ENCODE measurements at regions not wholly inside any gene's neighbourhood (a gene's known extent, or its start where the extent isn't known, plus 50 kb on each side); places are given as distances from the start of the nearest gene placed in this dataset.

DNA sequence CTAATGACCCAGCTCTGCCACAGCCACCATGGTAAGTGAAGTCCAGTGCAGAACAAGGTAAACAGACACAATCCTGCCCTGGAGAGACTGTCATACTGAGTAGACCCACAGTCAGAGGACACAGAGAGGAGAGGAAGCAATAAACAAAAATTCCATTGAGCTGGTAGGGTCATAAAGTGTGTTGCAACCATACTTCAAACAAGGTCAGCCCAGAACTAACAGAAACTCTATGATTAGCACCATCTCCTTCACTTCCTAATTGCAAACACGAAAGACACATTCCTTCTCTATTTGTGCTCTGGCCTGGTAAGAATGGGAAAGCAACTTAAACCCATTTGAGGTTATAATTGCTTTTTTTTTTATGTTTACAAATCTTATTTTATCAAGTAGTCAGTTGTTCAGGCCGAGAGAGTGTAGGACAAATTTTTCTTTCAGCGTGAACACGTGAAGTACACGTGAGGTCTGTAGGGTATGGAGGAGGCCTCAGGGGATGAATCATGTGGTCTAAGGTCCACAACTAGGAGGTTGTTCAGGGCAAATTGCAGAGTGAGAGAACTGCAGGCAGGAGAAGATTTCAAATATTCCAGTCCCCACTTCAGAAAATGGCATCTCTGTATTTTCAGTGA is 71.4 kb upstream of the GLS start:
- DNase-seq (ENCODE audit: low read depth in 2 of 2), result no peak

- DNase-seq (ENCODE audit: low read depth in 2 of 2), result no peak
Observed at GRCh38 chr2:190809876-190810525, 70.6 kb upstream of the GLS start.

DNA sequence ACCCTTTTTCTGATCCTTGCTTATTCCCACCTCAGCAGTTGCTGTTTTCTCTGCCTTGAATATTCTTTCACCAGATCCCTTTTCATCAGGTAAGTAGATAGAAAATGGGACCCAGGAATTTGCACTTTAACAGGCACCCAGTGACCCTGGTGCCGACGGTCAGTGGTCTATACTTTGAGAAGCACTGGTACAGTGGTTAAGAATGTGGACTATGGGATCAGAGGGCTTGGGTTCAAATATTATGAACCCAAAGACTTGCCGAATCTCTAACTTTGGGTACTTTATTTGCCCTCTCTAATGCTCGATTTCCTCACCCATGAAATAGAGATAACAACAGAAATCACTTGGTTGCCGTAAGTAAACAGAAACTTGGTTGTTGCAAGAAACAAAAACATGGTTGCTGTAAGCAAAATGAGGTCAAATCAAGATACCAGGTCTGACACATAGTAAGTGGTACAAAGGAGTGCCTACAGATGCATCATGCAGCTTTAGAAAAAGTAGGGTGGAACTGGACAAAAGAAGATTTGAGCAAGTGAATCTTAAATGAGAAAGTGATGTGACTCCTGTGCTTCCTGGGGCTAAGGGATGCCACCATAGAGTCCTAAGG is 69.5 kb upstream of the GLS start:
- no peak for DNase-seq (ENCODE audit: low read depth in 2 of 2)

DNA sequence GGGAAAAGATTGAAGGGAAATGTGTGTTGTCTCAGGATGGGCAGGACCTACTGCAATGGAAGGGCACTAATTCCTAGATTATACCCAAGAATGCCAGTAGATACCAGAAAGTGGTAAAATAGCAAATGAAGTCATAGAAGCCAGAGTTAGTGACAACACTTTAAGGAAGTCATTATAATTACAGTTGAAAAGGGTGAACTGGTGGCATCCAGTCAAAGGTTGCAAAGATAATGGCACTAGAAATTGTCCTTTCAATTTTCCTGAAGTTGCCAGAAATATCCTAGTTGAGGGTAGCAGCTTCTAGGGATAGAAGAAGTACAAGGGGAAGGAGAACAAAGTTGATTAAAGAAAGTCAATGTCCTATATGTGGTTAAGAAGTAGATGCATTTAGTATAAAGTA is 68.8 kb upstream of the GLS start:
- DNase-seq (ENCODE audit: low read depth in 2 of 2), result no peak

DNA sequence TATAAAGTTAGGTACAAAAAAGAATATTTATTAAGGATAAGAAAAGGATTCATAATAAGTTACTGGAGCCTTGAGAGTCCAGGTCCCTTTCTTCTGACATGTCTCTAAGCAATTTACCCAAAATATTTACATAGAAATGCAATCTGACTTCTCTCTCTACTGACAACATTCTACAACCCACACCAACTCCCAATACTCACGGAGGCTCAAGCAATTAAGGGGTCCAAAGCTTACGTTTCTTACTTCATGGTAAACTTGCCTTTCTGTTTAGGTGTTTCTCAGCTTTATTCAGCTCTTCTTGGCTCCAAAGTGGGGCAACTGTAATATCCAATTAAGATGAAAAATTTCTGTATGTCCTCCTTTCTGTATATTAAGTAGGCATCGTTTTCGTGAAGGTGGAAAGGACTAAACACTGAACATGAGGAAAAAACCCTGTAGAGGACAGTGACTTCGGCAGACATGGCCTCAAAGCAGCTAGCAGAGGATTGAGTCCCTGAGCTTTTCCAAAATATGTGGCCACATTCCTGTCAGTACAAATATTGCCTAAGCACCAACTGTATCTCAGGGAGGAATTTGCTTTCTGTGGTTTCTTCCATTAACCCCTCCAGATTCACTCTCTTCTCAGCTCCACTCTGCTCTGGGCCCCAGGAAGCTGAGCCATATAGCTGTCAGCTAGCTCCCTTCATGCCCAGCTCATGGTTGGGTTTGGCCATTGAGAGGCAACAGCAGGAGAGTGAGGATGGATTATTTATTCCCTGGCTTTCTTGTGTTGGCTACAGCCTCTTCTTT is 67.9 kb upstream of the GLS start:
- no peak for DNase-seq (ENCODE audit: low read depth in 2 of 2)

DNA sequence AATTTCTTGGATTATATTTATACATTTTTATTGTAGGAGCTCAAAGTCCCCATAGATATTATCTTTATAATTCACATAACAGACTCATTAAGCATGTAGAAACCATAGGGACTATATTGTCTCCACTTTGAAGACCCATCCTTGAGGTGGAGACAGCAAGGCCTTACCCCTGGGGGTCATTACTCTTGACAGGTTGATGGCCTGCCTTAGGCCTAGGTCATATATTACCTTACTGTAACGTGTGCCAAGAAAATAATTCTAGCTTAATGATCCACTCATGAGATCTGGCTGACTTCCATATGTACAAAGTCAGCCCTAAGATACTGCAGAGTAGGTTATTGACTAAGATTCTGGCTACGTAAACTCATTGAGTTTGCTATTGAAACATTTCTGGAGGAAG is 65.4 kb upstream of the GLS start:
- no peak for DNase-seq (ENCODE audit: low read depth in 2 of 2)

DNA sequence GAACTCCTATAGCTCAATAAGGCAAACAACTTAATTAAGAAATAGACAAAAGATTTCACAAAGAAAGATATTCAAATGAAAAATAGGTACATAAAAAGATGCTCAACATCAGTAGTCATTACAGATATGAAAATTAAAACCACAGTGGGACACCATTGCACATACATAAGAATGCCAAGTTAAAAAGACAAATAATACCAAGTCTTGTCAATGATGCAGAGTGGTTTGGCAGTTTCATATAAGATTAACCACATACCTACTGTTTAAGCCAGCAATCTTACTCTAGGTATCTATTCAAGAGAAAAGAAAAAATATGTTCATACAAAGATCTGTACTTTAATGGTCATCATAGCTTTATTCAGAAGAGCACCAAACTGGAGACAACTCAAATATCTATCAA is 63.5 kb upstream of the GLS start:
- DNase-seq (ENCODE audit: low read depth in 2 of 2), result no peak

DNA sequence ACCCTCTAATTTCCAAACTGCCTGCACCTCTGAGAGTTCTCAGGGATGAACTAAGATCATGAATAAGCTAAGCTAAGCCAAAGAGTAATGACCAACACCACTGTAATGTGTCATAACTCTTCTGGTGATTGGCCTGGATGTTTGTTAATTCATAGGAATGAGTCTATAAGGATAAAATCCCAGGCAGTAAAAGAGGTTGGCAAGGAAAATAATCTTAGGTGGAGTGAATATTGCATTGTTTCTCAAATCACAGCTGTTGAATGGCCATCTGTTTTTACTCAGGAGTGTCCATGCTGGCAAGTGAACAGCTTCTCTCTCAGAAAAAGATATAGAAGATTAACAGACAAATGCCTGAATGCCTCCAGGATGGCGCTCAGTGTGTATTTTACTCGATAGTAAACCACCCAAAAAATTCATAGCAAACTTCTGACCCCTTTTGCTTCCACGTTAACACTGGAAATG is 60.8 kb upstream of the GLS start:
- no peak for DNase-seq (ENCODE audit: low read depth in 2 of 2)

DNA sequence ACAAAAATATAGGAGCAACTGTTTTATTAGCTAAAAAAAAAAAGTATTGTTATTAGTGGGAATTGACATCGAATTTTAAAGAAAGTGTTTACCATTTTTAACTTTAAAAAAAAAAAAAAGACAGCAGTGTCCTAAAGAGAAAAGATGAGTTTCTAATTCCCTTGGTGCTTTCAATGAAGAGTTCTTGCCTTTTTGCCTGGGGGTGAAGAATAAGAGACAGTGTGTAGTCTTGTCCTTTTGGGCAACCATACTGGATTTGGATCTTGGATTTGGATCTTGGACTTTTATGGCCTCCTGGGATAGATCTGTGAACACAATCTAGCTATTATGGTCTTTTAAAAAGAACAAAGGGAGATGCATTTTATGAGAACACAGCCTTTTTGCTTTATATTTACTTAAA is 60.2 kb upstream of the GLS start:
- no peak for DNase-seq (ENCODE audit: low read depth in 2 of 2)

- no peak for DNase-seq (ENCODE audit: low read depth in 2 of 2)
Observed at GRCh38 chr2:190822043-190822442, 58.6 kb upstream of the GLS start.

DNA sequence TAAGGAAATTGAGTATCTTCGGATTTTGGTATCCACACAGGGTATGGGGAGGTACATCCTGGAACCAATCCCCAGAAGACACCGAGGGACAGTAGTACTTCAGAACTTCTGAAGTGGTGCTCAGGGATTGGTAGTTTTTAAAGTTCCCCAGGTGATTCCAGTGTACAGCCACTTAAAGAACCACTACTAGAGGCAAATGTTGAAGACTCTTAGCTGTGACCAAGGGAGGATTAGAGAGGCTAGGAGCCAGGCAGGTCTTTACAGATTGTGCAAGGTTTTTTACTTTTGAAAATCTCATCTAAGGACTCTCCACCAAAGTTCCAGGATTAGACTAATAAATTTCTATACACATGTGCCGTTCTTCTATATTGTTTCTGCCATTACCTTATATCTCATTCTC is 52.9 kb upstream of the GLS start:
- DNase-seq (ENCODE audit: low read depth in 2 of 2), result no peak

DNA sequence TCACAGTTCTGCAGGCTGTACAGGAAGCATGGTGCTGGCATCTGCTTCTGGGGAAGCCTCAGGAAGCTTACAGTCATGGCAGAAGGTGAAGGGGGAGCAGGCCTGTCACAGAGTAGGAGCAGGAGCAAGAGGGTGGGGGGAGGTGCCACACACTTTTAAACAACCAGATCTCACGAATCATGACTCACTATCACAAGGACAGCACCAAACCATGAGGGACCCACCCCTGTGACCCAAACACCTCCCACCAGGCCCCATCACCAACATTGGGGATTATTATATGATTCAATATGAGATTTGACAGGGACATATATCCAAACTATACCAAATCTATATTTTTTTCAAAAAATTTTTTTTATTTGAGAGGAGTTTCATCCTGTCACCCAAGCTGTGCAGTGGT is 51.0 kb upstream of the GLS start:
- no peak for DNase-seq (ENCODE audit: low read depth in 2 of 2)

Data from stimulated activated CD4-positive, alpha-beta T cell treated with anti-CD3 and anti-CD28 coated beads, Interleukin-1b, Interleukin-23, amount 100 ng/mL, for 1 hour (primary cell).